ENCODE measurements at regions not wholly inside any gene's neighbourhood (a gene's known extent, or its start where the extent isn't known, plus 50 kb on each side); places are given as distances from the start of the nearest gene placed in this dataset.

DNA sequence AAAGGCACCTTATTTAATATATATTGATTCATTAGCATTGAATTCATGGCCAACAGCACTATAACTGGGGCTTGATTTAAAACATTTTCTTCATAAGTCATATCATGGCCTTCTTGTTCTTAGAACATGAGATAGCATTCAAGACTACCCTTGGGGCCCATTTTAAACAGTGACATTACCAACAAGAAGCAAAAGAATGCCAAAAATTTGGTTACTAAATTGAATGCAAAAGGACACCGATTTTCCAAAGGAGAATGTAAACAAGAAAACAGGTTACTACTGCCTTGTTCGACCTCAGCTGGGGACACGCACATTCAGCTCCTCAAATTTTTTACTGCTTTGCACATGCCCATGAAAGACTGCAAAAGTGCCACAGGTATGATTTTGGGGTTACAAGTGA is 219.4 kb upstream of the TLE4 start:
- no peaks in the 10 kb centered on the region for H3K36me3 Mint-ChIP-seq
- H3K9me3 Mint-ChIP-seq: no peaks in the 10 kb centered on the region
- Histone ChIP-seq H3K36me3 (ENCODE audit: insufficient read depth, low read length) (no peaks in the 10 kb centered on the region), H3K4me3 (ENCODE audit: low read length) (no peak overlapping the region), H3K4me1 (ENCODE audit: insufficient read depth, low read length) (no peaks in the 10 kb centered on the region), H3K27me3 (ENCODE audit: insufficient read depth, low read length, poor library complexity, severe bottlenecking) (no peaks in the 10 kb centered on the region), H3K9me3 (ENCODE audit: low read length) (no peaks in the 10 kb centered on the region), H3K27ac (ENCODE audit: low read depth, low read length) (no peak overlapping the region)
- H3K4me1 Mint-ChIP-seq: peaks cover 0 to 1% (median 0%) of the 10 kb centered on the region in 3 donors
- H3K27ac Mint-ChIP-seq: no peak overlapping the region
- ChIA-PET CTCF (no interaction called here), POLR2A (no interaction called here)
- no peak for DNase-seq
- H3K27me3 Mint-ChIP-seq: peaks cover 0 to 16% of the 10 kb centered on the region in 2 donors
- H3K4me3 Mint-ChIP-seq: no peak overlapping the region

DNA sequence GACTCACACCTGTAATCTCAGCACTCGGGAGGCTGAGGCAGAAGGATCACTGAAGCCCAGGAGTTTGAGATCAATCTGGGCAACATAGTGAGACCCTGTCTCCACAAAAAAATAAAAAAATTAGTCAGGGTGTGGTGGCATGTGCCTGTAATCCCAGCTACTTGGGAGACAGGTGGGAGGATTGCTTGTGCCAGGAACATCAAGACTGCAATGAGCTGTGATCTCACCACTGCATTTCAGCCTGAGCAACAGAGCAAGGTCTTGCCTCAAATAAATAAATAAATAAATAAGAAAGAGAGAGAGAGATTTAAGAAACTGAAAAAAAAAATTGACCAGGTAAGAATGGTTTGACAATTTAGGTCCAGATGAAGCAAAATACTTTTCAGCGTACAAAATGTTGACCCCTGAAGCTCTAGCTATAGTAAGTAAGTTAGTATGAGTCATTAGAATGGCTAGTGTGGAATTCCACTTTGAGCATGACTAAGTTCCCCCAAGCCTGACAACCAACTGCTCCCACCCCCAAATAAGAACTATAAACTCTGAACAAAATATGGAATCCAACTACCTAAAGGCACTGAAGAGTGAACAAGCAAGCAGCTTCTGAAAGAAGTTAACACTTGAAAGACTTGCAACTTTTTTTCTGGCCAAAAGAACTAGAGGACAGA is 217.8 kb upstream of the TLE4 start:
- no peaks in the 10 kb centered on the region for H3K9me3 Mint-ChIP-seq
- POLR2A ChIA-PET: no interaction called here
- no peaks in the 10 kb centered on the region for H3K9me3 ChIP-seq (ENCODE audit: low read length)

DNA sequence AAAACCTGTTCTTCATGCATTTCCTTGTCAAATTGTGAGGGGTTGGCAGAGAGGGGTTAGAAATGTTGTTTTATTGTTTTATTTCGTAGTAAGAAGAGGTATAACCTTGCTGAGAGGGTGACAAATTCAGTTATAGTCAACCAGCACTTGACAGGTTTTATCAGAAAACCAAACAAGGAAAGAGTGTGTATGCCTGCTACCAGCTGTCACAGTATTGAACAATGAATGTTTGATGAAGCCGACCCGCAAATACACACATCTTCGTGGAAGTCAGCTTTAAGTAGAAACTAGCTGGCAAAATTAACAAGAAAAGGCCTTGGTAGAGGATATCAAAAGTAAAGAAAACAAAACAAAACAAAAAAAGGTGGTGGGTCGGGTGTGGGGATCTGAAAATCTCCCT is 214.6 kb upstream of the TLE4 start:
- Mint-ChIP-seq H3K4me1 (peaks cover 0 to 1% (median 0%) of the 10 kb centered on the region in 3 donors), H3K27ac (no peak overlapping the region), H3K9me3 (no peaks in the 10 kb centered on the region), H3K4me3 (no peak overlapping the region), H3K36me3 (no peaks in the 10 kb centered on the region), H3K27me3 (peaks cover 4 to 19% of the 10 kb centered on the region in 2 donors)
- no peaks in the 10 kb centered on the region for H3K4me1 ChIP-seq (ENCODE audit: insufficient read depth, low read length)
- no peak for DNase-seq
- H3K9me3 ChIP-seq (ENCODE audit: low read length): no peaks in the 10 kb centered on the region
- POLR2A ChIA-PET: no interaction called here
- H3K36me3 ChIP-seq (ENCODE audit: insufficient read depth, low read length): no peaks in the 10 kb centered on the region
- no peaks in the 10 kb centered on the region for H3K27me3 ChIP-seq (ENCODE audit: insufficient read depth, low read length, poor library complexity, severe bottlenecking)
- H3K4me3 ChIP-seq (ENCODE audit: low read length): no peak overlapping the region
- CTCF ChIA-PET: no interaction called here
- H3K27ac ChIP-seq (ENCODE audit: low read depth, low read length): no peak overlapping the region

More for the DNA sequence above, 217.8 kb upstream of the TLE4 start:
- no peak overlapping the region for H3K27ac ChIP-seq (ENCODE audit: low read depth, low read length)
- H3K36me3 ChIP-seq (ENCODE audit: insufficient read depth, low read length): no peaks in the 10 kb centered on the region
- Mint-ChIP-seq H3K27me3 (peaks cover 0 to 16% of the 10 kb centered on the region in 2 donors), H3K27ac (no peak overlapping the region), H3K4me1 (peaks cover 0 to 1% (median 0%) of the 10 kb centered on the region in 3 donors), H3K4me3 (no peak overlapping the region), H3K36me3 (no peaks in the 10 kb centered on the region)
- H3K4me1 ChIP-seq (ENCODE audit: insufficient read depth, low read length): no peaks in the 10 kb centered on the region
- H3K27me3 ChIP-seq (ENCODE audit: insufficient read depth, low read length, poor library complexity, severe bottlenecking): no peaks in the 10 kb centered on the region
- no peak for DNase-seq
- CTCF ChIA-PET: no interaction called here
- no peak overlapping the region for H3K4me3 ChIP-seq (ENCODE audit: low read length)

DNA sequence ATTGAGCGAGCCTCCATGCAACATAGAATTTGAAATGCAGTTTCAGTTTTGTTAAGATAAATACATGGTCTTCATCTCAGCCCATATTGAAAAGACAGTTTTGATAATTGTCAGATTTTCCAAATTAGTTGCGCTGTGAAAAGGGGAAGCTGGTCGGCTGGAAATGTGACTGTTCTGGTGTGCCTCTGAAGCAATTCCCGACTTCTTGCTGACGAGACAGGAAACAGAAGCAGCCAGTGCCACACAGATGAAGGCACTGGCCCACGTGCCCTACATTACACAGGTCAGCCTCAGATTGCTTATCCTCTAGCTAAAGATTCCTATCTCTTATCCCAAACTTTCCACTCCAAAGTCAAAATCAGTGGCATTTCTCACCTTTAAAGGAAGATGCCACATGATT is 214.1 kb upstream of the TLE4 start:
- H3K27me3 ChIP-seq (ENCODE audit: insufficient read depth, low read length, poor library complexity, severe bottlenecking): no peaks in the 10 kb centered on the region
- no peak overlapping the region for H3K4me3 ChIP-seq (ENCODE audit: low read length)
- H3K27me3 Mint-ChIP-seq: peaks cover 4 to 19% of the 10 kb centered on the region in 2 donors
- H3K27ac Mint-ChIP-seq: no peak overlapping the region
- H3K36me3 Mint-ChIP-seq: no peaks in the 10 kb centered on the region
- no peak overlapping the region for H3K4me3 Mint-ChIP-seq
- no peaks in the 10 kb centered on the region for H3K4me1 ChIP-seq (ENCODE audit: insufficient read depth, low read length)
- no peak for DNase-seq
- peaks cover 0 to 1% (median 0%) of the 10 kb centered on the region in 3 donors for H3K4me1 Mint-ChIP-seq
- H3K9me3 Mint-ChIP-seq: no peaks in the 10 kb centered on the region
- no peaks in the 10 kb centered on the region for H3K9me3 ChIP-seq (ENCODE audit: low read length)
- H3K36me3 ChIP-seq (ENCODE audit: insufficient read depth, low read length): no peaks in the 10 kb centered on the region
- no peak overlapping the region for H3K27ac ChIP-seq (ENCODE audit: low read depth, low read length)
- POLR2A ChIA-PET: no interaction called here
- CTCF ChIA-PET: no interaction called here

DNA sequence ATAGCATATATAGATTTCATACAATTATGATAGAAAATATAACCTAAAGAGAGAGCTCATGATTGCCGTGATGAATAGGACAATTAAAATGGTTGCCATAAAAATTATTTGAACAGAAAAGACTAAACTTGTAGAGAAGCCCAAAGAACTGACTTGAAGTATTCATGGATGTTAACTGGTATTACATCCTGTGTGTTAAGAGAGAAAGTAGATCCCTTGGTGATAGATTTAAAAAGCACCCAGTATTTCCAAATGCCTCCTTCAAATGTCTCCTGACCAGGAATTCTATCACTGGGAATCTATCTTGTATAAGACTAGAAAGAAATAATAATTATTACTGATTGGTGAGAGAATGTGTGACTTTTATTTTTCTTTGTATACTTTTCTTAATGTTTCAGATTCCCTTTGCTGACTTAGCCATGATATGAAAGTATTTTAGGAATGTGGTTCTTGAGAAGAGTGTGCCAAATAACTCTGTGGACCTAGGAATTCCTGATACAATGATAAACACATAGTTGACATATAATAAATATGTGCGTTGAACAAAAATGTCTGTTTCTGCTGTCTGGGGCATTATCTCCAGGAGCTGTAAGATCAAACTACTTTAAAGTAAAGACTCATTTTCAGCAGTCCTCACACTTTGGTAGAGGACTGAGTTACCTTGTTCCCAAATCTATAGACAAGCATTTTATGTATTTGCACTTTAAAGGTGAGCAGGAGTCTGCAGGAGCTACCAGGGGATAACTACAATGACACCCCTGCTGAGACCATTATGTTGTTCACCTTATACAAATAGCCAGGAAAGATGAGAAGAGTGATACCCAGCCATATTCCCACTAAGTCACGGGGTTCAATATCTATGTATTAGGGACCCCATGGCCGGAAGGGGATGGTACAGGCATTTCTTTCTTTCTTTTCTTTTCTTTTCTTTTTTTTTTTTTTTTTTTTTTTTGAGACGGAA is 211.1 kb upstream of the TLE4 start:
- Mint-ChIP-seq H3K27me3 (peaks cover 4 to 19% of the 10 kb centered on the region in 2 donors), H3K4me1 (peaks cover 0 to 1% (median 0%) of the 10 kb centered on the region in 3 donors), H3K9me3 (no peaks in the 10 kb centered on the region), H3K36me3 (no peaks in the 10 kb centered on the region), H3K27ac (no peak overlapping the region), H3K4me3 (no peak overlapping the region)
- no peak overlapping the region for H3K27ac ChIP-seq (ENCODE audit: low read depth, low read length)
- H3K4me1 ChIP-seq (ENCODE audit: insufficient read depth, low read length): no peaks in the 10 kb centered on the region
- ChIA-PET POLR2A (no interaction called here), CTCF (no interaction called here)
- H3K27me3 ChIP-seq (ENCODE audit: insufficient read depth, low read length, poor library complexity, severe bottlenecking): no peaks in the 10 kb centered on the region
- DNase-seq: no peak
- H3K4me3 ChIP-seq (ENCODE audit: low read length): no peak overlapping the region
- H3K36me3 ChIP-seq (ENCODE audit: insufficient read depth, low read length): no peaks in the 10 kb centered on the region
- H3K9me3 ChIP-seq (ENCODE audit: low read length): no peaks in the 10 kb centered on the region

- CTCF ChIA-PET: no interaction called here
- no peaks in the 10 kb centered on the region for H3K9me3 Mint-ChIP-seq
- H3K27me3 ChIP-seq (ENCODE audit: insufficient read depth, low read length, poor library complexity, severe bottlenecking): no peaks in the 10 kb centered on the region
Observed at GRCh38 chr9:79362100-79363081, 209.4 kb upstream of the TLE4 start.

GRCh38 chr9:79369676-79370075 is 202.1 kb upstream of the TLE4 start:
- CTCF ChIA-PET: no interaction called here
- peaks cover 0 to 1% (median 0%) of the 10 kb centered on the region in 5 donors for H3K9me3 Mint-ChIP-seq
- no peaks in the 10 kb centered on the region for H3K9me3 ChIP-seq (ENCODE audit: low read length)

More at GRCh38 chr9:79362100-79363081, 209.4 kb upstream of the TLE4 start:
- no peaks in the 10 kb centered on the region for H3K36me3 Mint-ChIP-seq
- no peak overlapping the region for H3K27ac Mint-ChIP-seq
- Histone ChIP-seq H3K36me3 (ENCODE audit: insufficient read depth, low read length) (no peaks in the 10 kb centered on the region), H3K9me3 (ENCODE audit: low read length) (no peaks in the 10 kb centered on the region), H3K4me3 (ENCODE audit: low read length) (no peak overlapping the region), H3K4me1 (ENCODE audit: insufficient read depth, low read length) (no peaks in the 10 kb centered on the region), H3K27ac (ENCODE audit: low read depth, low read length) (no peak overlapping the region)
- DNase-seq: no peak
- no peak overlapping the region for H3K4me3 Mint-ChIP-seq
- peaks cover 4 to 14% of the 10 kb centered on the region in 2 donors for H3K27me3 Mint-ChIP-seq
- H3K4me1 Mint-ChIP-seq: no peaks in the 10 kb centered on the region
- POLR2A ChIA-PET: no interaction called here

More at GRCh38 chr9:79369676-79370075, 202.1 kb upstream of the TLE4 start:
- H3K27me3 Mint-ChIP-seq: peaks cover 0 to 4% of the 10 kb centered on the region in 2 donors
- POLR2A ChIA-PET: no interaction called here
- H3K36me3 ChIP-seq (ENCODE audit: insufficient read depth, low read length): no peaks in the 10 kb centered on the region
- H3K27ac Mint-ChIP-seq: no peak overlapping the region
- no peaks in the 10 kb centered on the region for H3K4me1 ChIP-seq (ENCODE audit: insufficient read depth, low read length)
- H3K36me3 Mint-ChIP-seq: no peaks in the 10 kb centered on the region
- no peak overlapping the region for H3K4me3 ChIP-seq (ENCODE audit: low read length)
- H3K27me3 ChIP-seq (ENCODE audit: insufficient read depth, low read length, poor library complexity, severe bottlenecking): no peaks in the 10 kb centered on the region
- H3K4me1 Mint-ChIP-seq: no peaks in the 10 kb centered on the region
- no peak for DNase-seq
- no peak overlapping the region for H3K4me3 Mint-ChIP-seq
- no peak overlapping the region for H3K27ac ChIP-seq (ENCODE audit: low read depth, low read length)
